GM21737 (cell line): ENCODE measurements at regions not wholly inside any gene's neighbourhood (a gene's known extent, or its start where the extent isn't known, plus 50 kb on each side); places are given as distances from the start of the nearest gene placed in this dataset.

Source experiments
- ATAC-seq: cut with Tn5 transposase; IDR thresholded peaks from one replicate; pipeline ENCODE4 v1.9.1; 2021; ENCODE audit warnings: mild to moderate bottlenecking, moderate library complexity; ENCODE audit not compliant: unreplicated experiment

DNA sequence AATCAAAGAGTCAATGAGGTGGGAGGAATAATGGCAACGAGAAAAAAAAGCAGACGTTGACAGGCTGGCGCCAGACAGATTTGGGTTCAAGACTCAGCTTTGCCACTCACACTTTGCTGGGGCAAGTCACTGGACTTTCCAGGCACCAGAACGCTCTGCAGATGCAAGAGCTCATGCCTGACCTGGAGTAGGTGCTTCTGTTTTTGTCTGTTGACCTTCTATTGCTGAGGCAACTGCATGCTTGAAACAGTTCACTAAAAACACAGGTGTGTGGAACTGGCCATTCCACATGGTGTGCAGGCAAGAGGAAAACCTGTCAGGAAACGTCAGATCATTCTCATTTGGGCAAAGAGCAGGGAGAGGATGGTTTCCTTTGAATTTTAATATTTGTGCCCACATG, 161.2 kb upstream of the SMIM23 start:
- no peak for ATAC-seq

DNA sequence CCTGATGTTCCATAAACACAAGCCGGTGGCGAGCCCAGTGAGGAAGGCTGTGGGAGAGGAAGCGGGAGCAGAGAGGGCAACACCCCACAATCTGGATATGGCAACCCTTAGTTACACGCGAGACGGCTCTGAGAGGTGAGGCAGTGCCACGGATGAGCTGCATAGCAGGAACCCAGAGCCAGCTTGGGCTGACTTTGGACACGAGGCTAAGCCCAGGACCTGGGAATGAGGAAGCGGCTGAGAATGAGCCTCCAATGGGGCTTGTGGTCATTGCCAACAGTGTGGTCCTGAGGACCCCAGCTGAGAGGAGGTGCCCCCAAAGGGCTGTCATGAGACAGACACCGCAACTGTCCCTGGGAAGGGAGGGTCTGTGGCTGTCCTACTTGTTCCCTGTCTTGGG, 160.0 kb upstream of the SMIM23 start:
- ATAC-seq: no peak

DNA sequence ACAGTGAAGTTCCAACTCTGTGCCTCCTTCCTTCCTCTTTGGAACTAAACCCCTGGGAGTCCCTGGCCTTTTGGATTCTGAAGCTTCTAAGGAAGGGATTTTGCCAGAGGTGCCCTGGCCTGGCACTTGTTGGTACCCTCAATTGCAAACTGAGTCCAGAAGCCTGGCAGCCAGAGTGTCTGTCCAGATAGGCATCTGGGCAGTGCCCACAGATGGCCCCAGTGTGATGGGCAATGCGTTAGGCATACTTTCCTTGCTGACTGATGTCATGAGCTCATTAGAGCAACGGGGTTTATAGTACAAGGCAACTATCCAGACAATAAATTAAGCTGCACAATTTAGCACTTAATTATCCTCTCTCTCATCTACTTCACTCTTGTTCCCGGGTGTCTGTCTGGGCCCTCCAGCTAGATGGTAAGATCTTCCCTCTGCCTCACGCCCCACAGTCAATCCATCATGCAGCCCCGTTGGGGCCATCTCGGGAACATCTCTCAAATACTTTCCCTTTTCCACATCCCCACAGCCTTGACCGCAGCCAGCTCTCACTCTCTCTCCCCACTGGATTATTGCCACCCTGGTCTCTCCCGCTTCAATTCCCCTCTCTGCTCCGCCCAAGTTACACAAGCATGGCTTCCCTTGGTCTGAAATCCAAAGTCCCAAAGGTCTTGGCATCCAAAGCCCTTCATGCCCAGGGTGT, 157.5 kb upstream of the SMIM23 start:
- no peak for ATAC-seq

DNA sequence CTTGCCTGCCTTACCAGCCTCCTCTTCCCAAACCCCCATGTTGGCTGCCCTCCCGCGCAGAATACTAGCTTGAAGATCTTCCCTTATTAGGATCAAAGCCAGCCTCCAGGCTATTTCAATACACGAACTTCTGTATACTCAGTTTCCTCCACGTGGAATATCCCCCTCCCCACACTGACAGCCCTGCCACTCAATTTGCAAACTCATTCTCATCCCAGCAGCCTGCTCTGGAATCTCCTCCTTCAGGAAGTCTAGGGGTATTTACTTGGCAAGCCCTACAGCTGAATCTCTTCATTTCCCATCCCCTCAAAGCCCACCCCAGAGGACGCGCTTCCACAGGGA, 157.0 kb upstream of the SMIM23 start:
- no peak for ATAC-seq

DNA sequence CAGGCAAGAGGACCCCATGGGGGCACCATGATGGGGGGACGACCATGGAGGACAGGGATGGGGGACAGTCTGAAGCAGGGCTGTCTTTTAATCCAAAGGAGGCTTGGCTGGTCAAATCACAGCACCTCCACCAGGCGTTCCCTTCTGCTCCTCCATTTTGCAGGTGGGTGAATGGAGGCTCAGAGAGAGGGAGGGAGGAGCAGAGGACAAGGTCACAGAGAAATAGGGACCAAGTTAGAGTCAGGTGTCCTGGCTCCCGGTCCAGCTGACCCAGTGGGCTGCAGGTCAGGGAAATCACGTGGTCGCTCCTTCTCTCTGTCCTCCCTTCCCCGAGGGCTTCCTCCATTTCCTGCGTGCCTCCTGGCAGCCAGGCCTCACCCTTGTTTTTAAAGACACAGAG, 156.4 kb upstream of the SMIM23 start:
- ATAC-seq: no peak

DNA sequence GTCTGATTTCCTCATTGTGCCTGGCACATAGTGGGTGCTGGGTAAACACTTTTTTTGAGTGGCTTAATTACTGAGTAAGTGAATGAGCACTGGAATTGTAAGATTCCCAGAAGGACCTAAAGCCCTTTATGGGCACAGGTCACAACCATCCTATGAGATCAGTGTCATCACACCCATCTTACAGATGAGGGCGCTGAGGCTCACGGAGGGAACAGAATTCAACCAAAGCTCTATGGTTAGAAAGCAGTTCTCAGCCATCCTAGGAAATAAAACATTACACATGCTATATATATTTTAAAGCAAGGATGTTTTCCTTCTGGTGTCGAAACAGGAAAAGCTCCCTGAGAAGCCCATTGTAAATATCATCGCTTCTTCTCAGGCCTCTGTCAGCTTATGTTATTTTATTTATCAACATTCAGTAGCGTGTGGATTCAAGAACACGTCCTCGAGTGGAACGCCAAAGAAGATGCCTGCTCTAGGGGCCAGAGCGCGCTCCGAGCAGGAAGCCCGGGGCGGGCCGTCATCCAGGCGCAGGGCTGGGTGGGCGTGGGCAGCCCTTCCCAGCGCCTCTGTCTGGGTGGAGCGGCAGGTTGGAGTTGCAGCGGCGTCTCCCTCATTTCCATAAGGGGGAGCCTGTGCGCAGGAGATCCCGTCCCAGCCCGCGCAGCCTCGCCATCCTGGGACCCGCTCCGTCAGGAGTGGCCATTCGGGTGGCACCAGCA, 155.8 kb upstream of the SMIM23 start:
- ATAC-seq: no peak

DNA sequence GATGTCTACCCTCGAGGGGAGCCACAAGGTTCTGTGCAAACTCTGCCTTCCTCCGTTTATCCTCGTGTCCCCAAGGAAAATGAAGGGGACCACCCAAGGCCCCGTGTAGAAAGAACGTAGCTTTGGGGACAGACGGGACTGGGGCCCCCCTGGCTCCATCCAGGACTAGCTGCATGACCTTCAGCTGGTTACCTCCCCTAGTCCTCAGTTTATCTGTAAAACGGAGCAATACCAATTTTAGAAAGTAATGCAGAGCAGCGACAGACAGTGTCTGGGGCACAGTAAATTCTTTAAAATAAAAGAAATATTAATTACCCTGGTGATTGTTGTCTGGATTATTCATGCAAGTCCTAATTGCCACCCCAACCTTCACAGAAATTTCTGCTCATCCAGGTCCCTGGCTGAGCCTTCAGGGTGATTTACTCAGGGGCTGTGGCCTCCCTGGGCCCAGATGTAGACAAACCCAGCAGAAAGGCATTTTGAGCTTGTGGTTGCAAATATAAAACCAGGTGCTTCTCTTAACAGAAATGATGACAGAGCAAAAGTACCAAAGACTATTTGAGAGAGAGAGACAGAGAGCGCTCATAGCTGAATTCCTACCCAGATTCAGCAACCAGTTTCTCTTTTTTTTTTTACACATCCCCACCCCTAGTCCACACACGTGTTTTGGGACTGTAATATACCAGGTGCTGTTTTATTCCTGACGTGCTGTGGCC, 155.1 kb upstream of the SMIM23 start:
- no peak for ATAC-seq

DNA sequence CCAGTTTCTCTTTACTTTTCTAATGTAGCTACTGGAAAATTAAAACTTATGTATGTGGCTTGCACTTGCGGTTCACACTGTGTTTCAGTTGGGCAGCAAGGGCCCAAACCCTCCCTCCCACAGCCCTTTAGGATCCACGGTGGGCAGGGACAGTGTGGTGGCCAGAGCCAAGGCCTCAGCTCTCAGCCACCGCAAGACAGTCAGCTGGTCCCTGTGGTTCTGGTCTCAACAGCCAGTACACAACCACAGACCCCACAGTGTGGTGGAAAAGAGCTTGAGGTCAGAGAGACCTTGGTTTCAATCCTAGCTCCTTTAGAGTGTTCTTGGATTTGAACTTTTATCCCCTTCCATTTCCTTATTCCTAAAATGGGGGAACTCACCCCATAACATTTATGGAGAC, 153.0 kb upstream of the SMIM23 start:
- no peak for ATAC-seq

DNA sequence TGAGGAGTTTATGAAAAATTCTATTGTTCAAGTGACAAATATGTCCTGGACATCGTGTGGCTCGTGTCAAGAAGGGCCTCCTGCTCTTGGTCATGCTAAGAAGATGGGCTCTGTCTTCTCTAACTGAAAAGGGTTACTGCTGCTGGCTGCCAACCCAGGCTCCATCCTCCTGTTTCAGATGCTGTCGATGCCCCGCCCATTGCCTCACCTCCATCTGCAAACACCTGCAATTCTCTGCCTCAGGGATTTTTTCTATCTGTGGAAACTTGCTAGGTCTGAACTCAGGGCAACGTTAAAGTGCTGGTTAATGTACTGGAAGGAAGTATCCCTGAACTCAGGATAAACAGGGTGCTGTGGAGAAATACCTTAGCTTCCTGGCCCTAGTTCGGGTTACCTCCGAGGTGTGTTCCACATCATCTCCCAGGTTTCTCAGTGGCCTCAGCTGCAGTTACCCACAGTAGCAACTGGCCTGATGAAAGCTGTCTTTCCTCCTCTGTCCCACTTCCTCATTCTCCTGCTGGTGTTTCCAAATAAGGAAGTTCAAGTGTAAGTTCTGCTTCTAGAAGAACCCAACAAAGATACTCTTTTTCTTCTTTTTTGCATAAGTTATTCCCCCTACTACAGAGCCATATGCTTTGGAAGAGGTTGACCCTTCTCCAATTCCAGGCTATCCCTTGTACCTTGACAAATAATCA, 151.7 kb upstream of the SMIM23 start:
- no peak for ATAC-seq

DNA sequence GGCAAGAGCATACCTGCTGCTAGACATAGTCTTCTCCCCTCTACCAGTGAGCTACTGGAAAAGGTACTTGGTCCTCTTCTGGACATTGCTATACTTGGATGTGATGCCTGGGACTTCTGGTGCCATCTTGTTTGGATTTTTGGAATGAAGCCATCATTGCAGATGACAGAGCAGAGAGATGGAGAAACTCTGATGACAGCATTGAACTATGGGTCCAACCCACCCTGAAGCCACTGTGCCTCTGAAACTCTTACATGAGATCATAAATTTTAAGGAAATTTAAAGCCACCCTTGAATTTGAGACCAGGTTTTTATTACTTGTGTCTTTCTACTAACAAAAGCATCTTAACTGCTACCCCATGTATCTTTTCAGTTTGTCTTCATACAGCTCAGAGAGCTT, 151.1 kb upstream of the SMIM23 start:
- no peak for ATAC-seq

DNA sequence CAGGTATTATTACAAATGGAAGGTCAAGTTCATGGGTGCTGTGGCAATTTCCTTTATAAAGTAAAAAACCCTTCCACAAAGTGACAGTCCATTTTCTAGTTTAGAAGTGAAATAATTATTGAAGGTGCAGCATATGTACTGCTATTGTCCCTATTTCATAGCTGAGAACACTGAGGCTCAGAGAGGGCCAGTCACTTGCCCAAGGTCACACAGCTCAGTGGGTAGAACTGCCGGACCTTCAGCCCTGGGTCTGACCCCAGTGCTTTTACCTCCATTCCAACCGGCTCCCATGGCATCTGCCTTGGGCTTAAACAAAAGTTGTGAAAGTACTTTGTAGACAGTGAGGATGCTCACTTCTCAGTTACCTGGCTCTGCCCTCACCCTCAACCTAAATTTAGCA, 150.6 kb upstream of the SMIM23 start:
- no peak for ATAC-seq

DNA sequence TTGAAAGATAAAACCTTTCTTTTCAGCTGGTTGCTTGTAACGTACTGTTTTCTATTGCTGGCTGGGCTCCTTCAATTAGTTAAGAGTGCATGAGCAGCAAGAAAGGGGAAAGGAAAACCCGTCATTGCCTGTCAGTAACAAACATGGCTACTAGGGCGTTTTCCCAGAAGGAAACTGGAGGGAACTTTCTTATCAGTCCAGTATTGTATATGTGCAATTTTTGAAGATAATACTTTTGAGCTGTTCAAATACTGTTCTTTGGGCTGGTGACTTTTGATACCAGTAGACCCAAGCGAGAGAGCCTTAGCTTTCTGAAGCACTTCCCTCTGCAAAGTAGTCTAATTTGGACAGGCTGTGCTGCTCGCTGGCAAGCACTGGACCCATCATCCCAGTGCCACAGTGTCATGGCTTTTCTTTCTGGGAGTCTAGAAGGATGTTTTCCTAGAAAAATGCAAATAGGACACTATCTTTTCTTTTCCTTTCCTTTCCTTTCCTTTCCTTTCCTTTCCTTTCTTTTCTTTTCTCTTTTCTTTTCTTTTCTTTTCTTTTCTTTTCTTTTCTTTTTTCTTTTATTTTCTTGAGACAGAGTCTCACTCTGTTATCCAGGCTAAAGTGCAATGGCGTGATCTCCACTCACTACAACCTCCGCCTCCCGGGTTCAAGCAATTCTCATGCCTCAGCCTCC, 149.9 kb upstream of the SMIM23 start:
- no peak for ATAC-seq

DNA sequence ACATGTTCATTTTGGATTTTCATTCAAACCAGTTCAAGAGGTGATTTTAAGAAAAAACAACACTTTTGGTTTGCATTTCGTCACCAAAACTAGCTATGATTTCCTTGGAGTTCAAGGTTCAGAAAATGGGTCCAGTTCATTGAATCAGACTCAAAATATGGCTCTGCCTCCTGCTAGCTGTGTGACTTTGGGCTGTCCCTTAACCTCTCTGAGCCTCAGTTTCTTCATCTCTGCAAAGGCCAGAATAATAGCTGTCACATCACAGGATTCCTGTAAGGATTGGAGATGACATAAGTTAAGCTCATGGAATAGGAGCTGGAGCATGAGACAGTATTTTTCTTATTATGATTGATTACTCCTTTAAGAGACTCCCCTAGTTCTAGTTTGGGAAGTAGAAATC, 147.8 kb upstream of the SMIM23 start:
- no peak for ATAC-seq

DNA sequence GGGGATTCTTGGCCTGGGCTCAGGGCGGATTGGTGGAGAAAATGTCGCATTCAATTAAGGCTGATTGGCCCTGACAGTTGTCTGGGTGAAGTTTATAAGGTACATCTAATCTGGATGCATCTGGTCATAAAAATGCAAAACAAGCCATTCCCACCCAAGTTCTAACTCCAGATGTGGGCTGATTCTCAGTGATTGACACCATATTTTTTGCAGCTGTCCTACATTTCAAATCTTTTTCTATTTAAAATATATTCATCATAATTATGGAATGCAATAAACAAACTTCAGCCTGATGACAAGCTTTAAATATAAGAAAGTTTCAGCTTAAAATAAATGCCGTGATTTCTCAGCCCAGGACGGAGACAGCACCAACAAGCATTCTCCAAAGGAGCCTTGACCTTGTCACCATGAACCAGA, 146.4 kb upstream of the SMIM23 start:
- ATAC-seq: no peak

DNA sequence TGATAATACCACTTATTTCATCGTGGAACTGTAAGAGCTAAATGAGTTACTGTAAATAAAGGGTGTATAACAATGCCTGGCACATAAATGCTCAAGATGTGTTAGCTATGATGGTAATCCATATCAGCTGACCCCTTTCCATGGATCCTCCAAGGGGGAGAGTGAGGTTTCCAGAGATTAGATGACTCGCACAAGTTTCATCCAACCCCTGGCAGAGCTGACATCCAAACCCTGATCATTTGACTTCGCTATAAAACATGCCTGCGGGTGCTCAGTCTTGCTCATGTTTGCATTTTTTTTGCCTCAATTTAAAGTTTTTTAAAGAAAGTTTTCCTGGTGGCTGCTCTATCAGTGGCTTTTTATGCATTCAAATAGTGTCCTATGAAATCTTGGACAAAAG, 145.7 kb upstream of the SMIM23 start:
- no peak for ATAC-seq

DNA sequence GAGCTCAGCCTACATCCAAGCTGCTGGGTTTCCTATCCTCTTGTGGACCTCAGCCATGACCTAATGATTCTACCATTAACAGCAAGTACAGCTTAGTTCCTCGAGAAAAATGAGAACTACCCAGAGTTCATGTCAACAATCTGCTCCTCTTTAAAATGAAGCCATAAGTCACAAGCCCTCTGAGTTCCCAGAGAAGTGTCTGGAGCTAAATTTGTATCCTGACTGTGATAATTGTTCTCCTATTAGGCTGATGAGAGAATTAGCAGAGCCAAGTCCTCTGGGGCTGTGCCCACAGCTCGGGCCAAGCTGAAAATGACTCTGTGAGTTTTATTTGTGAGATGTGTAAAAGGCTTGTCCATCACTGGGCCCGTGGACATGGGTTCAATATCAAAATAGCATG, 145.1 kb upstream of the SMIM23 start:
- no peak for ATAC-seq

DNA sequence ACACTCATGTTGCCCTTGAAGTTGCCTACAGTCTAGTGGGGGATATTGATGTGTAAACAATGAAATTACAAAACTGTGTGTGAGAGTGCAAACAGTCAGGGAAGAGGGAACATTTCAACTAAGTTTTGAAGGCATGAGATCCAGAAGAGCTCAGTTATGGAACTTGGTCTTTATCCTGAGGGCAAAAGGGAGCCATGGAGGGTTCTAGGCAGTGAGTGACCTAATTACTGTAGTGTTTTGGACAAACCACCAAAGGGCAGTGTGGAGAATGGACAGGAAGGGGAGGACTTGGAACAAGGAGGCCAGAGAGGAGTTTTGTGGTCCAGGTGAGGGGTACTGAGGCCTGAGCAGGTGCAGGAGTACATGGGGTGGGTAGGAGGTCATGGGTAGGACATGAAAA, 143.7 kb upstream of the SMIM23 start:
- no peak for ATAC-seq

DNA sequence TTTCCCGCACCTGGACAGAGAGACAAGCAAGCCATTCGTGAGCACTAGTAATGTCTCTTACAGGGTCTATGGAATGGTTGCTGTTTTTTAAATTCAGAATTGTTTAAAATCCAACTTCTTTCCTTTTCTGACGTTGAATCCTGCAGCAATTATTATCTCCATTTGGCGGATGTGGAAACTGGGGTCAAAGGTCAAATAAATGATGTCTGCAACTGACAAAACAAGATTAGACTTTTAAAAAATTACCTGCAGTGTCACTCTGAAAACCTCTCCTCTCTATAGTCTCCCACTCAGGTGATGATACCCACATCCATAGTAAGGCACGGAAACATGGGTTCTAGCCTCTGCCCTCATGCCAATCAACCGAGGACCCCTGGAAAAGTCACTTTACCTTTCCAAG, 142.7 kb upstream of the SMIM23 start:
- no peak for ATAC-seq

DNA sequence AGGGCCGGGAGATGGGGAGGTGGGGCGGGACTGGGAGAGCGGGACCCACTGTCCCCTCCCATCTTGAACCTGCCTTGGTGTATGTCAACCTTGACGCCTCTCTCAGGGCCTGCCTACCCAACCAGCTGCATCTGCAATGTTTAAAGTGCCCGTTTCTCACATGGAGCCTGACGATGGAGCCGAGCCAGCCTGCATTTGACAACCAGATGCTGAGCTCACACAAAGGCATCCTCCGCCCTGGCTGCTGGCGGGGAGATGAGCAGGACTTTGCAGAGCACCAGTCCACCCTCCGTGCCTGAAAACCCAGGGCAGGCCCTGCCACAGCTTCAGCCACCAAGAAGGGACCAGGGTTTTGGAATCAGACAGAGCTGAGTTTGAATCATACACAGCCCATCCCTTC, 141.1 kb upstream of the SMIM23 start:
- ATAC-seq: no peak

DNA sequence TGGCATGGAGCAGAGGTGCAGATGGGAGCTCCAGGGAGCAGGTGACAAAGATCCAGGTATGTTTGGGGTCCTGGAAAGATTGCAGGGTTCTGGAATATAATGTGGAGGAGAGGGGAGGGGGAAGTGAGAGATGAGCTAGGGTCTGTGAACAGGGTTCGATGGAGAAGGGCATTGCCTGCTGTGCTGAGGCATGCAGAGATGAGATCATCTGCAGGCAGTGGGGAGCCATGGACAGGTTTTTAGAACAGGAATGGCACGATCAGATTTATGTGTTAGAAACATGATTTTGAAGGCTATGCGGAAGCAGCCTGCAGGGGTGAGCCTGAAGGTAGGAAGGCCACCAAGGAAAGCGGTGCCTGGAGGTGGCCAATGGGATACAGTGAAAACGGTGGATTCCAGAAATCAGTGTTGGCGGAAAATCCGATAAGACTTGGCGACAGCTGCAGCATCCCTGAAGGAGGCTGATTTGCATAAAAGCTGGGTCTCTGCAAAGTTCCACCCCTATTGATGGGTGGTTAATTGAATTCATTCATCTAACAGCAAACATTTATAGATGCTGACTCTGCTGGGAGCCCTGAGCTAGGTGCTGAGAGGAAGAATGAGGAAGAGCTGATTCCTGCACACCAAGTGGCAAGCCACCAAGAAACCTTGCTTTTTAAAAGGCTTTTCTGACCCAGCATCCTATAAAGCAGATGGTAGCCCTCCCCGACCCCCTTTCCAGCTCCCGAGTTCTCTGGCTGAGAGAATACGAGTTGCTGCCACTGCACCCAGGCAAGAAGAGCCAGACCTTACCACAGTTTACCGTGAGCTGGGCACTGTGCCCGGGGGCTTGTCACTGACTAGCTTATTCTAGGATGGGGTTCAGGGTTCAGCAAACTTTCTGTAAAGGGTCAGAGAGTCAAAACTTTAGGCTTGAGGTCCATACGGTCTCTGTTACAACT, 139.2 kb upstream of the SMIM23 start:
- no peak for ATAC-seq
